GM23248 (cell line): ENCODE measurements at regions not wholly inside any gene's neighbourhood (a gene's known extent, or its start where the extent isn't known, plus 50 kb on each side); places are given as distances from the start of the nearest gene placed in this dataset.

Experiments
- DNase-seq: peaks from one replicate; pipeline ENCODE4 v3.0.0-alpha.2; 2015
- H2AFZ ChIP-seq: fragments of 200-600 bp; sonication (generic); 2 replicates; pipeline ENCODE4 v1.6.1; 2016; ENCODE audit warnings: antibody characterized with exemption
- H3F3A ChIP-seq: fragments of 200-600 bp; sonication (generic); 2 replicates; pipeline ENCODE4 v1.6.1; 2016; ENCODE audit warnings: mild to moderate bottlenecking, antibody characterized with exemption, mixed run types; ENCODE audit not compliant: insufficient read depth
- H3K27ac ChIP-seq: fragments of 200-600 bp; sonication (generic); 2 replicates; pipeline ENCODE4 v1.5.1; 2016; ENCODE audit warnings: mild to moderate bottlenecking
- H3K27me3 ChIP-seq: fragments of 200-600 bp; sonication (generic); replicated peaks from 2 replicates; pipeline ENCODE4 v1.6.1; 2016; ENCODE audit warnings: mild to moderate bottlenecking; ENCODE audit not compliant: insufficient read depth
- H3K36me3 ChIP-seq: fragments of 200-600 bp; sonication (generic); 2 replicates; pipeline ENCODE4 v1.6.1; 2016; ENCODE audit warnings: low read depth, mild to moderate bottlenecking
- H3K4me1 ChIP-seq: fragments of 200-600 bp; sonication (generic); 2 replicates; pipeline ENCODE4 v1.6.1; 2016; ENCODE audit warnings: mild to moderate bottlenecking; ENCODE audit not compliant: insufficient read depth
- H3K4me2 ChIP-seq: fragments of 200-600 bp; sonication (generic); one replicate; pipeline ENCODE4 v1.6.1; 2016; ENCODE audit warnings: mild to moderate bottlenecking; ENCODE audit not compliant: unreplicated experiment
- H3K4me3 ChIP-seq: fragments of 200-600 bp; sonication (generic); 2 replicates; pipeline ENCODE4 v1.5.1; 2016; ENCODE audit warnings: mild to moderate bottlenecking
- H3K79me2 ChIP-seq: fragments of 200-600 bp; sonication (generic); 2 replicates; pipeline ENCODE4 v1.6.1; 2016; ENCODE audit warnings: mild to moderate bottlenecking; ENCODE audit not compliant: insufficient read depth
- H3K9ac ChIP-seq: fragments of 200-600 bp; sonication (generic); 2 replicates; pipeline ENCODE4 v1.6.1; 2016; ENCODE audit warnings: mild to moderate bottlenecking
- H3K9me2 ChIP-seq: fragments of 200-600 bp; sonication (generic); 2 replicates; pipeline ENCODE4 v1.6.1; 2016; ENCODE audit warnings: mixed run types, mild to moderate bottlenecking, moderate library complexity; ENCODE audit not compliant: insufficient read depth
- H3K9me3 ChIP-seq: fragments of 200-600 bp; sonication (generic); one replicate; pipeline ENCODE4 v1.6.1; 2017; ENCODE audit warnings: low read depth
- H4K20me1 ChIP-seq: fragments of 200-600 bp; sonication (generic); 2 replicates; pipeline ENCODE4 v1.6.0; 2016; ENCODE audit not compliant: insufficient read depth
- EZH2 ChIP-seq: fragments of 200-600 bp; sonication (generic); IDR thresholded peaks from 2 replicates; pipeline ENCODE4 v1.6.1; 2018; ENCODE audit warnings: antibody characterized with exemption, mild to moderate bottlenecking; ENCODE audit not compliant: insufficient read depth, poor library complexity, severe bottlenecking
- EZH2phosphoT487 ChIP-seq: fragments of 200-600 bp; sonication (generic); IDR thresholded peaks from 2 replicates; pipeline ENCODE4 v1.6.1; 2018; ENCODE audit warnings: antibody characterized with exemption, moderate library complexity, mild to moderate bottlenecking, low read depth; ENCODE audit not compliant: insufficient read depth
- WGBS, 2 experiments: methylation state at CpG; one replicate each; pipeline ENCODE4 v1.1.6; 2015 to 2017; ENCODE audit warnings: low lambda C conversion rate in 2 of 2, low coverage in 1 of 2; ENCODE audit errors: missing lambda C conversion rate in 2 of 2; 5-methylcytosine and 5-hydroxymethylcytosine counted together
- in situ Hi-C: fragments of 300-500 bp; cut with MboI; formaldehyde crosslinking; loops from 2 replicates; pipeline ENCODE4 v1.15.0; 2020

- Histone ChIP-seq H3K36me3 (no peaks in the 10 kb centered on the region), H3K27me3 (no peaks in the 10 kb centered on the region), H3K9ac (no peak overlapping the region), H3K79me2 (no peaks in the 10 kb centered on the region), H3K4me1 (peaks cover 37% of the 10 kb centered on the region), H2AFZ (no peak overlapping the region), H3F3A (peaks cover 36% of the 10 kb centered on the region), H4K20me1 (no peaks in the 10 kb centered on the region), H3K9me3 (no peaks in the 10 kb centered on the region), H3K4me3 (no peak overlapping the region), H3K9me2 (no peaks in the 10 kb centered on the region), H3K4me2 (no peak overlapping the region), H3K27ac (no peak overlapping the region)
- in situ Hi-C loops = no loop called here
- DNase-seq = no peak
- TF ChIP-seq EZH2phosphoT487 (no peak), EZH2 (no peak)
- 91 to 92% methylated on average over 5 of the region's 5 CpGs for WGBS, 2 experiments
Measured at GRCh38 chr2:37784759-37785149, 113.3 kb upstream of the CDC42EP3 start.

GRCh38 chr2:37786191-37786698 lies 114.8 kb upstream of the CDC42EP3 start:
- Histone ChIP-seq H3K79me2 (no peaks in the 10 kb centered on the region), H3K36me3 (no peaks in the 10 kb centered on the region), H3K27ac (no peak overlapping the region), H3K27me3 (no peaks in the 10 kb centered on the region), H3F3A (peaks cover 27% of the 10 kb centered on the region), H3K4me2 (no peak overlapping the region), H3K4me3 (no peak overlapping the region), H4K20me1 (no peaks in the 10 kb centered on the region), H2AFZ (no peak overlapping the region), H3K4me1 (peaks cover 37% of the 10 kb centered on the region), H3K9me2 (no peaks in the 10 kb centered on the region), H3K9ac (no peak overlapping the region), H3K9me3 (no peaks in the 10 kb centered on the region)
- TF ChIP-seq EZH2 (no peak), EZH2phosphoT487 (no peak)
- DNase-seq = no peak
- in situ Hi-C loops = no loop called here
- WGBS, 2 experiments = 93 to 95% methylated on average over 1 of the region's 1 CpG

- in situ Hi-C loops = no loop called here
- no peaks in the 10 kb centered on the region for H3K79me2 ChIP-seq
- TF ChIP-seq EZH2 = no peak
- no peak for TF ChIP-seq EZH2phosphoT487
- DNase-seq = no peak
- H3K9me3 ChIP-seq = no peaks in the 10 kb centered on the region
- H3K27me3 ChIP-seq = no peaks in the 10 kb centered on the region
- no peak overlapping the region for H3K4me3 ChIP-seq
- H3F3A ChIP-seq = peaks cover 21% of the 10 kb centered on the region; the same call in 1 of the 2 replicates
- H2AFZ ChIP-seq = no peak overlapping the region
- H3K4me2 ChIP-seq = no peak overlapping the region
- H3K27ac ChIP-seq = no peak overlapping the region
- H3K4me1 ChIP-seq = peaks cover 32% of the 10 kb centered on the region
- no peaks in the 10 kb centered on the region for H4K20me1 ChIP-seq
- no peaks in the 10 kb centered on the region for H3K36me3 ChIP-seq
- no peak overlapping the region for H3K9ac ChIP-seq
- H3K9me2 ChIP-seq = no peaks in the 10 kb centered on the region
- 94 to 95% methylated on average over 5 of the region's 5 CpGs for WGBS, 2 experiments
Measured at GRCh38 chr2:37786854-37787253, 115.4 kb upstream of the CDC42EP3 start.

- H4K20me1 ChIP-seq = no peaks in the 10 kb centered on the region
- H3K9ac ChIP-seq = no peak overlapping the region
- H2AFZ ChIP-seq = no peak overlapping the region
- no peaks in the 10 kb centered on the region for H3K36me3 ChIP-seq
- no peaks in the 10 kb centered on the region for H3K79me2 ChIP-seq
- no peak overlapping the region for H3K4me3 ChIP-seq
- in situ Hi-C loops = no loop called here
- H3K27ac ChIP-seq = no peak overlapping the region
- no peak for TF ChIP-seq EZH2
- TF ChIP-seq EZH2phosphoT487 = no peak
- DNase-seq = no peak
- peaks cover 11% of the 10 kb centered on the region; the same call in 1 of the 2 replicates for H3F3A ChIP-seq
- no peaks in the 10 kb centered on the region for H3K9me2 ChIP-seq
- H3K4me1 ChIP-seq = peaks cover 21% of the 10 kb centered on the region
- H3K4me2 ChIP-seq = no peak overlapping the region
- no peaks in the 10 kb centered on the region for H3K9me3 ChIP-seq
- H3K27me3 ChIP-seq = no peaks in the 10 kb centered on the region
Measured at GRCh38 chr2:37788602-37789209, 117.3 kb upstream of the CDC42EP3 start.
